ENCODE measurements at regions not wholly inside any gene's neighbourhood (a gene's known extent, or its start where the extent isn't known, plus 50 kb on each side); places are given as distances from the start of the nearest gene placed in this dataset.

DNA sequence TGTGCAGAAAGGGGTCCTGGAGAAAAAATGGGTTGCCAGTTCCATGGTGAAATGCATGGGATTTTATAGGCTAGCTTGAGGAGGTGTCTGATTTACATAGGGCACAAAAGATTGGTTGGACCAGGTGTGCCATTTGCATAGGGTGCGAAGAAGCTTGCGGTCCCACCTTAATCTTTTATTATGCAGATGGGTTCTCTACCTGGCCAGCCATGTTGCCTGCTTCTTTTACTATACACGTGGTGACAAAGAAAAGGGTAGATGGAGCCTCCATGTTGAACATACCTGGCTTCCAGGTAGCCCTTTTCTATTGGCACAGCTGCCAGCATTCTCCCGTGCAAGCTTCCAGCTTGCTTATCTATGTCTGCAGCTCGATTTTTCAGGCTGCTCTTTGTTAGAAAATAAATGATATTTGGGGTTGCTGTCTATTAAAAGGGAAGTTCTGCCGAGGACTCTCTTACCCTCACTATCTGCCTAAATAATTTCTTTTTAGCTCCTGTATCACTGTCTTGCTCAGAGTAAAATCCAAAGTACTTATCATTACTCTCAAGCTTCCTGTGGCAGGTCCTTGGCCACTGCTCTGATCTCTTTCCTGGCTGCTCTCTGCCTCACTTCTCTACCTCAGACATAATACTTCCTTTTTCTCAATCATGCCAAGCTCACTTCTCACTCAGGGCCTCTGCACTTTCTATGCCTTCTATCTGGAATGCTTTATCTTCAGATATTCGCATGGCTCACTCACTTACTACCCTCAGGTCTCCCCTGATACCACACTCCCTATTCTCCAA lies 216.0 kb upstream of the DAAM1 start:
- H3K27me3 ChIP-seq (replicated peaks in 1 of 4; ENCODE audit: control insufficient read depth in 3 of 4, extremely low read depth in 1 of 4, insufficient read depth in 3 of 4, low read length in 3 of 4) = no peaks in the 10 kb centered on the region
- H3K18ac ChIP-seq (ENCODE audit: extremely low read depth, low read length) = no peak overlapping the region
- H3K4ac ChIP-seq (replicated peaks; ENCODE audit: insufficient read length, low read depth, low read length) = no peak overlapping the region
- H2BK20ac ChIP-seq (ENCODE audit: low read length) = no peak overlapping the region
- H4K8ac ChIP-seq (ENCODE audit: extremely low read depth, insufficient read depth, low read length) = no peak overlapping the region
- no peak overlapping the region for H3K14ac ChIP-seq (ENCODE audit: insufficient read length)
- peak overlapping the region in 1 of 4 experiments; percentile 37; a peak in 3 of 8 replicates for H3K4me3 ChIP-seq (ENCODE audit: extremely low read depth in 1 of 4, insufficient read depth in 2 of 4, low read depth in 3 of 4, low read length in 4 of 4)
- 77% methylated on average over 7 of the region's 7 CpGs; no CpG with 5 or more reads in 1 of the 2 experiments for WGBS, 2 experiments (ENCODE audit: extremely low coverage in 1 of 2, insufficient coverage in 1 of 2, insufficient read length in 1 of 2, insufficient replicate concordance in 2 of 2, low coverage in 1 of 2, low lambda C conversion rate in 2 of 2, missing lambda C conversion rate in 1 of 2)
- no peak overlapping the region for H3K23ac ChIP-seq (ENCODE audit: insufficient read length)
- peak overlapping the region in 1 of 2 experiments; percentile 30; a peak in 1 of 4 replicates for H3K4me2 ChIP-seq (ENCODE audit: insufficient read depth in 1 of 2, low read depth in 2 of 2, low read length in 2 of 2)
- POLR2A ChIA-PET (ENCODE audit: partially characterized antibody) = interaction anchor here (0.8 to 1.1 kb wide), 2 partner anchors 17 to 48 kb away, joined by 3 to 4 read pairs; no protein-coding TSS in a partner anchor
- H2BK15ac ChIP-seq (ENCODE audit: low read length) = no peak overlapping the region
- CTCF ChIA-PET (ENCODE audit: partially characterized antibody) = interaction anchor here (1.0 to 1.6 kb wide), 2 partner anchors 27 to 38 kb away, joined by 3 to 4 read pairs; no protein-coding TSS in a partner anchor
- no peak for FAIRE-seq
- H2BK120ac ChIP-seq (replicated peaks; ENCODE audit: low read depth, low read length) = peak overlapping the region; percentile 13
- H3K56ac ChIP-seq (replicated peaks; ENCODE audit: insufficient read length, low read depth, low read length) = no peak overlapping the region
- H3K79me2 ChIP-seq (ENCODE audit: control insufficient read depth in 1 of 2, insufficient read depth in 2 of 2, low read length in 2 of 2) = no peaks in the 10 kb centered on the region
- H2BK12ac ChIP-seq (ENCODE audit: low read depth, low read length) = no peak overlapping the region
- H3K79me1 ChIP-seq (ENCODE audit: low read depth, low read length) = no peaks in the 10 kb centered on the region
- no peak for DNase-seq (ENCODE audit: low read depth in 1 of 2, low spot score in 2 of 2)
- H3K27ac ChIP-seq (ENCODE audit: low read depth, low read length) = no peak overlapping the region
- H3K9ac ChIP-seq (replicated peaks in 1 of 4; ENCODE audit: extremely low read depth in 1 of 4, low read depth in 3 of 4, low read length in 3 of 4) = no peak overlapping the region
- no peaks in the 10 kb centered on the region for H3K23me2 ChIP-seq (ENCODE audit: low read depth, low read length)
- H4K5ac ChIP-seq (ENCODE audit: insufficient read length, low read depth, low read length) = no peak overlapping the region
- no peaks in the 10 kb centered on the region for H3K36me3 ChIP-seq (ENCODE audit: control insufficient read depth in 2 of 4, insufficient read depth in 4 of 4, low read length in 3 of 4)
- no peak overlapping the region for H2AK5ac ChIP-seq (ENCODE audit: low read depth, low read length)
- peak overlapping the region; percentile 38; the same call in 1 of the 2 replicates for H2AFZ ChIP-seq (ENCODE audit: low read length)
- H3K9me3 ChIP-seq (ENCODE audit: insufficient read depth in 2 of 2, low read depth in 1 of 2, low read length in 1 of 2) = no peaks in the 10 kb centered on the region
- no peak overlapping the region for H4K91ac ChIP-seq (replicated peaks; ENCODE audit: insufficient read length, low read length)
- peaks cover 5 to 19% (median 13%) of the 10 kb centered on the region in 4 experiments for H3K4me1 ChIP-seq (replicated peaks in 1 of 4; ENCODE audit: control insufficient read depth in 3 of 4, insufficient read depth in 4 of 4, low read length in 3 of 4)
- no peak overlapping the region for H2BK5ac ChIP-seq (ENCODE audit: low read depth, low read length)
- H4K20me1 ChIP-seq (replicated peaks in 1 of 2; ENCODE audit: control insufficient read depth in 1 of 2, insufficient read depth in 2 of 2, low read length in 2 of 2) = no peaks in the 10 kb centered on the region
- TF ChIP-seq SIN3A (conservative IDR thresholded peaks at IDR 0.05 in 1 of 2, IDR thresholded peaks at IDR 0.05 in 1 of 2; ENCODE audit: low read depth in 1 of 2, low read length in 2 of 2) = no peak
- no peak for TF ChIP-seq NRF1 (IDR thresholded peaks at IDR 0.05; ENCODE audit: low read depth, low read length)
- TF ChIP-seq CTBP2 (IDR thresholded peaks at IDR 0.05; ENCODE audit: borderline replicate concordance, insufficient read depth, insufficient read length, low read length) = no peak
- TF ChIP-seq HDAC6 (IDR thresholded peaks at IDR 0.05; ENCODE audit: low read depth, low read length) = no peak
- no peak for TF ChIP-seq CHD2 (IDR thresholded peaks at IDR 0.05; ENCODE audit: low read length)
- 0 out of 2 replicates have a peak, but pooled peaks have one; percentile 35 for TF ChIP-seq TCF12 (IDR thresholded peaks at IDR 0.05; ENCODE audit: low read depth, low read length)
- TF ChIP-seq POU5F1 (IDR thresholded peaks at IDR 0.05; ENCODE audit: low read depth, low read length) = 0 out of 2 replicates have a peak, but pooled peaks have one; percentile 7
- no peak for TF ChIP-seq GABPA (IDR thresholded peaks at IDR 0.05; ENCODE audit: borderline replicate concordance, insufficient read depth, low read length)
- TF ChIP-seq FOSL1 (IDR thresholded peaks at IDR 0.05; ENCODE audit: insufficient read depth, low read depth, low read length) = no peak
- no peak for TF ChIP-seq GTF2F1 (IDR thresholded peaks at IDR 0.05; ENCODE audit: borderline replicate concordance, low read depth, low read length)
- TF ChIP-seq E2F6 (IDR thresholded peaks at IDR 0.05) = peak; percentile 56
